GM19397 (cell line): ENCODE measurements at regions not wholly inside any gene's neighbourhood (a gene's known extent, or its start where the extent isn't known, plus 50 kb on each side); places are given as distances from the start of the nearest gene placed in this dataset.

ENCODE experiments used
- ATAC-seq: cut with Tn5 transposase; IDR thresholded peaks from one replicate; pipeline ENCODE4 v1.9.1; 2021; ENCODE audit warnings: mild to moderate bottlenecking, moderate library complexity; ENCODE audit not compliant: unreplicated experiment

DNA sequence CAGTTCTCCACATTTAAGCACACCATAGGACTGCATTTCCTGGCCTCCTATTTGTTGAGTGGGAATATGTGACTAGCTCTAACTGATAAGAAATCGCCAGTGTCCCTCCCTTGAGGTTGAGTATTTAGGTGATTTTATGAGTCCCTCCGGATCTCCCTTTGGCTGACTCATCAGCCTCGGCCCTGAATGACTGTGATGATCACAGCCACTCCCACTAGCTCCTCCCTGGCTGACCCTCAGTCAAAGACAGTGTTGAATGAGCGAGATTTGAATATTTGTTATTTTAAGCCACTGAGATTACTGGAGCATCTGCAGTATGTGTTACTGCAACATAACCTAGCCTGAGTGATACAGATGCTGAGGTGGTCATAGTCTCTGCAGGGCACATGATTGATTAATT, 515.3 kb downstream of the EPHB1 start:
- no peak for ATAC-seq

DNA sequence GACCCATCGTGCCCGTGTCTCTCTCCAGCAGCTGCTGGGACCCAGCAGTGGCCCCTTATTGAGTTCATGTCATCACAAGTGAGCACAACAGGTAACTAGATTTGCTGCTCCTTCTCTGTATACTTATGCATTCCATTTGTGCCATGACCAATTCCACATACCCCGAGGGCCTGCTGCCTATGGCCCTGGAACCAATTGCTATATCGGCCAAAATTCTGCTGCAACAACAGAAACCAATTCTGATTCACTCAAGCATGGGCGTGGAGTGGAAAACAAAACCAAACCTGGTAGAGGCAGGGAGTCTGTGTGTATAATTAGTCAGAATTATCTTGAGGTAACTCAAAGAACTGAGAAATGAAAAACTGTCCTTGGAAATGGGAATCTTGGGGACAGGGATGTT, 516.6 kb downstream of the EPHB1 start:
- ATAC-seq: no peak

- ATAC-seq: no peak
These were observed 519.2 kb downstream of the EPHB1 start for GRCh38 chr3:135314237-135314636.

GRCh38 chr3:135324301-135324700, 529.2 kb downstream of the EPHB1 start:
- no peak for ATAC-seq

GRCh38 chr3:135325096-135325495, 530.0 kb downstream of the EPHB1 start:
- no peak for ATAC-seq

DNA sequence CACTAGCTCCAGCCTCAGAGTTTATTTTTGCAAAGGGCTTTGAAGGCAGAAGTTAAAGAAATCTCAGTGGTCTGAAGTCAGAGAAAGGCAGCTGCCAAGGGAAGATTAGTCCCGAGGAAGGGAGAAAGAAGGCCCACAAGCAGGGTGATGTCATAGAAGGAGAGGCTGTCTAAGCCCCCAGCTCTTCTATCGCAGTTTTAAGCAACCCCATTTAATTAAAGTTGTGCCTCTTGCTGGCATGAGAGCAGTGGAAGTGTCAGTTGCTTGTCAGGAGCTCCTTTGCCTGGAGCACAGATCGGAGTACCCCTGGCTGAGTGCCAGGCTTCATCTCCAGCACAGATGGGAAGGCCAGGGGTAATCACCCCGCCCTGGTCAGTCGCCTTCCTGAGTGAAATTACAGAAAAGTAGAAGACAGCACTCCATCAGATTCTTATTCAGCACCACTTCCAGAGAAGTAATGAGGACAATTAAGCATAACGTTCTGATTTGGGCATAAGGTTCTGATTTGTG, 530.7 kb downstream of the EPHB1 start:
- ATAC-seq: no peak

GRCh38 chr3:135326851-135327250, 531.8 kb downstream of the EPHB1 start:
- no peak for ATAC-seq

DNA sequence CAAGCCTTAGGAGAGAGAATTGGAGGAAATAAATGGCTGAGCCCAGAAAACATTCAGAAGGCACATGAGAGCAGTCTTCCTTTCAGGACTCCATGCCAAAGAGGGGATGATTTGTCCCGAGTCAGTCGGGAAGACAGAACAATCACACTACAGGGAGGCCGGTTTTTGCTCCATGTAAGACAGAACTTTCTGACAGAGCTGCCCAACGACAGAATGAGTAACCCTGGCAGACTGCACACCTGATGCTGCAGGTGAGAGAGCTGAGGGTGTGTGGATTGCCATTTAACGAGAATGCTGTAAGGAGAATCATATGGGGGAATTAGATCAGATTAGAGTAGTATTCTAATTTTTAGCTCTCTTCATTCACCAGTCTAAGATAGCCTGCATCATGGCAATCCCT, 533.0 kb downstream of the EPHB1 start:
- ATAC-seq: no peak

DNA sequence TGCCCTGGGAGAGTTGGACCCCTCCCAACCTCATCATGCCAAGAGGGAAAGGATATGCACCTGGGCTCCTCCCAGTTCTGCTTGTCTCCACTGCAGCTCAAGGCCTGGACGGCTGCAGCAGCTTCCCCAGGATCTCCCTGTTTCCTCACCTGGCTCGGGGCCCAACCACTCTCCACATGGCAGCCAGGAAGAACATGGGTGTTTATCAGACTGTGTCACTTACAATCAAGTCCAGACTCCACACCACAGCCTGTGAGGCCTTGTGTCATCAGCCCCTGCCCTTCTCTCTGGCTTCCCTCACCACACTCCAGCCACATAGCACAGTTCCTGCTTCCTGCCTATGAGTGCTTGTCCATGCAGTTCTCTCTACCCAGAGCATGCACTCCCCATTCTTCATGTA, 534.4 kb downstream of the EPHB1 start:
- ATAC-seq: no peak

GRCh38 chr3:135337192-135337591, 542.1 kb downstream of the EPHB1 start:
- ATAC-seq: no peak

GRCh38 chr3:135348690-135349089, 553.6 kb downstream of the EPHB1 start:
- ATAC-seq: no peak

DNA sequence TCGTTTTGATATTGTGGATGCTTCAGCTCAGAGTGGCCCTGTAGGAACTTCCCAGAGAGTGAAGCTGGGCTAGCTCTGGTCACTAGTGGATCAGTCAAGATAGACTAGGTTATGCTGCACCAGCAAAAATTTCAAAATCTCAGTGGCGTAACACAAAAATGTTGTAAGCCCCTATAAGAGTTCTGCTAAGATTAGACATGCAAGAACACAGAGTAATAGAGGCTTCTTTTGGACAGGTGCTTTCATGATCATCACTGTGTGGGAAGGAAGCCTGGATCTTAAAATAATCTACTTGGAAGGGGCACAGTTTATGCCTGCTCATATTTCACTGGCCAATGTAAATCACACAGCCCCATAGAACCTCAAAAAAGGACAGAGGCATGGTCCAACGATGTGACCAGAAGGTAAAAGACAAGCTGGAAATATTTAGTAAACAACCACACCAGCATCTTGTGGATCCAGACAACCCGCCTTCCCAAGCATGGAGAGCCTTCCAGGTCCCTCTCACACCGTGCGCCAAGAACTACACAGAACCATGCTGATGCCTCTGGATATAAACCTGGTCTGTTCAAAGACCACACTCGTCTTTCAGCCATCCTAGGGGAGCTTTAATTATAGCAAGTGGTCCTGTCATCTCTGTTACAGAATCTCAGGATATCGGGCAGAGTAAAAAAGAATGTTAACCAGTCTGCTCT, 554.3 kb downstream of the EPHB1 start:
- ATAC-seq: no peak

DNA sequence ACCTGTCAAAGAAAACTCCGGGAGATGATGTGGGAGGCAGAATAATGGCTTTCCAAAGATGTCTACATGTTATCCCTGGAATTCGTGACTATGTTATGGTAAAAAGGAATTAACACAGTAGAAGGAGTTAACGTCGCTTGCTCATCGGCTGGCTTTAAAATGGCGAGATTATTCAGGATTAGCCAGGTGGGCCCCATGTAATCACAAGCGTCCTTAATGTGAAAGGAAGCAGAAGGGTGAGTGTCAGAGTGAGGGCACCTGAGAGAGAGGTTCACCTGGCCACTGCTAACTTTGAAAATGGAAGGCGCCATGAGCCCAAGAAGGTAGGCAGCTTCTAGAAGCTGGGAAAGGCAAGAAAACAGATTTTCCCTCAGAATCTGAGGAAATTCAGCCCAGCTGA, 557.2 kb downstream of the EPHB1 start:
- ATAC-seq: no peak

DNA sequence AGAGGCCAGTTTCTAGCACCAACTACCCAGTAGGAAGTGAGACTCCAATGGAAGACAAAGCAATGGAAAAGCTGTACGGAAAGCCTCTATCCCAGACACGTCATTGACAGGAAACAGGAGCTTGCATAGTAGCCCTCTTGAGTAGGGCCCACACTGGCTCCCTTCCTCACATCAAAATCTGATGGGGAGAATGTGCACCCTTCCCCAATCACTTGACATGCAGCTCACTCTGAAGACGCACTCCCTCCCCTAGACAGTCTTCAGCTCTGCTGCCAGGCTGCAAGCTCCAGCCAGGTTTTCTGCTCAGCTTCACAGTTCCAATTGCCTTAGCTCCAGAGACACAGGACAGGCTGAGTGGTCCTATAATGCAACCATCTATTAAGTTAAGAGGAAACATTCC, 567.8 kb downstream of the EPHB1 start:
- no peak for ATAC-seq

DNA sequence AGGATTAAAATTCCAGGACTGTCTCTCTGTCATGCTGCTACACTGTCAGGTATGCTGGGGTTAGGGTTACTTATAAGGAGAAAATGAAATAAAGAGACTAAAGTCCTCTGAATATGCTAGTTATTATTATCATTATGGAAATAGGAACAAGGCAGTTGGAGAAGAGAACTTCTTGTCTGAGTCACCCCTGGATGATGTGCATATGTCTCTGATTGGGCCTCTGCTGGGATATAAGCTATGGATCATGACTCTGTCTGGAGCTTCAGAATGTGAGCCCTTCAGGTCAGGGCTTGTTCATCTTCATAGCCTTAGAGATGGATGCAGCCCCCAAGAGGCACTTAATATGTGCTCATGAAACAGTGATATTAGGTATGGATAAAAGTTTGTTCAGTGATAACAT, 569.6 kb downstream of the EPHB1 start:
- no peak for ATAC-seq

DNA sequence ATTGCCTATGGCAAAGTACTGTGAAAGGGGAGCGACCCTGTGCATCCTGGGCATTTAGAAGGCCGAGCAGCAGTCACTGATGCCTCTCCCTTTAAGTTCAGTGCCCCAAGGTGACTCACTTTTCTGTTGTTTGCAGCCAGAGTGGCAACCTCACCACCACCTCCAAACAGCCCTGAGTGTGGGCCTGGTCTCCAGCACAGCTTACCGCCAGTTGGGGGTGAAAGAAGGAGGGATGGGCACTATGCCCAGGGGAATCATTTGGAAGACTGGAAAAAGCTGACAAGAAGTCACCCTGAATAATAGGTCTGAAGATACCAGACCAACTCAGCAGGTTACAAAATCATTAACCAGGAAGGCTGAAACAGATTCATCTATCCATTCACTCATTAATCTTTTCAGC, 571.8 kb downstream of the EPHB1 start:
- no peak for ATAC-seq

- ATAC-seq: no peak
These were observed 573.3 kb downstream of the EPHB1 start for GRCh38 chr3:135368316-135368715.

DNA sequence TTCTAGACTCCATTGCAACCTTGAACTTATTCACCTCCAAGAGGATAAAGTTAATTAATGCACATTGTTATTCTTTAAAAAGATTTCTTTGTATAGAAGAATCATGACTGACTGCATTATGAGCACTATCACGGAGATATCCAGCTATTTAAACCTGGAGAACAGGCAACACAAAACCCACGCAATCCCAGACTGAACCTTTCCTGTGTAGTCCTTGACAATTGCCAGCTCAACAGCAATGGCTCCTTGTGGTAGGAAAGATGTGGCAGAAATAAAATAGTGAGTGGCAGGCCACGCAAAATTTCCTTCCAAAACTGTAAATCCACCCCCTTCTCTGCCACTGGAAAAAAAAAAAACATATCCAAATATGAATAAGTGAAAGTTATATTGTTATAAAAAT, 573.7 kb downstream of the EPHB1 start:
- ATAC-seq: no peak

GRCh38 chr3:135374571-135374970, 579.5 kb downstream of the EPHB1 start:
- ATAC-seq: no peak

DNA sequence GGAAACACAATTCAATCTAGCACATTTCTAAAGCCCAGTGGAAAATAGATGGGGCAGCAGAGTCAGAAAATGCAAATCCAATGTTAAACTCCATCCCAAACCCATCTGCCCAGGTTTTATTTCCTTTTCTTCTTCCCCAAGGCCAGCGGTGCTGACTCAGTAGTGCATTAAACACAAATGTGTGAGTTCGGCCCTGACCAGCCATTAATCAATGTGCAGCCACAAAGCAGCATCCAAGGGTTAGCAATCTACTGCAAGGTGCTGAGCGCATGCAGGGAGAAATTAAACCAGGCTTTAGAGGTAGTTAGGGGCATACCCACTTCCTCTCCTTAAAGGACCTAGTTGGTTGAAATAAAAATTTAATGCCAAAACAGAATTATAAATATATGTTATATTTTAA, 583.3 kb upstream of the PPP2R3A start:
- no peak for ATAC-seq

GRCh38 chr3:135382621-135383020, 582.9 kb upstream of the PPP2R3A start:
- no peak for ATAC-seq

DNA sequence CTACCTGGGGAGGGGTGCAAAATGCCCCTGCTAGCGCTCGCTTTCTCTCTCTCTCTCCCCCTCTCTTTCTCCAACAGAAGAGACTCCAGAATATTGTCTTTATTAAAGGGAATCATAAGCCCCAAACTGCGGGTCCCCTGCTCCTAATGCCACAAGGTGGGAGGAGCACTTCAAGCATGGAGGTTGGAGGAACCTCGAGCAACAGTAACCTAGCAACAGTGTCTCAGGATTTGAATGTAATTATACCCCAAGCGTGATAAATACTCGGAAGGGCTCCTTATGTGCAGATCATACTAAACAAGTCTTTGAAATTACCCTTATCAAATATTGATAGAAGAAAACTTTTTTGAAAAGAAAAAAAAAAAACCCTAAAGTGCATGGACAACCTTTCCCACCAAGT, 582.2 kb upstream of the PPP2R3A start:
- ATAC-seq: no peak

GRCh38 chr3:135392151-135392550, 573.4 kb upstream of the PPP2R3A start:
- ATAC-seq: no peak
